Ovary (tissue), 7 donors: ENCODE measurements at regions not wholly inside any gene's neighbourhood (a gene's known extent, or its start where the extent isn't known, plus 50 kb on each side); places are given as distances from the start of the nearest gene placed in this dataset.

Experiments
- DNase-seq, 5 donors: peaks; one replicate each; pipeline ENCODE4 v3.0.0-alpha.2; 2019 to 2020
- H3K27ac ChIP-seq, 2 donors: fragments of 200-600 bp; one replicate each; pipeline versions ENCODE4 v1.5.1 to v1.8.0; 2019 to 2022
- H3K27me3 ChIP-seq: fragments of 200-600 bp; one replicate; pipeline ENCODE4 v1.8.0; 2022
- H3K36me3 ChIP-seq: fragments of 200-600 bp; sonication (generic); one replicate; pipeline ENCODE4 v1.5.1; 2019
- H3K4me1 ChIP-seq: one replicate; pipeline ENCODE4 v1.8.1; 2013; ENCODE audit warnings: mild to moderate bottlenecking, moderate library complexity; ENCODE audit not compliant: insufficient read depth
- H3K4me3 ChIP-seq: fragments of 200-600 bp; sonication (generic); one replicate; pipeline ENCODE4 v1.5.1; 2017
- H3K9me3 ChIP-seq, 2 donors: fragments of 200-600 bp in 1 of 2; sonication (generic) in 1 of 2; one replicate each; pipeline versions ENCODE4 v1.5.1 to v1.8.1; 2013 to 2019; ENCODE audit warnings: mild to moderate bottlenecking in 1 of 2, moderate library complexity in 1 of 2
- CTCF ChIP-seq, 3 donors: fragments of 450-650 bp in 2 of 3; fragments of 200-600 bp in 1 of 3; IDR thresholded peaks; one replicate each; pipeline versions ENCODE4 v1.5.1 to v1.8.0; 2016 to 2022; ENCODE audit warnings: antibody characterized with exemption in 3 of 3, mild to moderate bottlenecking in 1 of 3
- EP300 ChIP-seq: sonication (generic); formaldehyde crosslinking; IDR thresholded peaks from one replicate; pipeline ENCODE4 v1.6.1; 2017; ENCODE audit warnings: antibody characterized with exemption
- POLR2A ChIP-seq: fragments of 450-650 bp; IDR thresholded peaks from one replicate; pipeline ENCODE4 v1.6.1; 2017; ENCODE audit warnings: antibody characterized with exemption, mild to moderate bottlenecking, moderate library complexity
- WGBS, 3 donors: extraction: QIAGEN DNeasy Blood & Tissue Kit in 1 of 3; methylation state at CpG; one replicate each; pipeline versions ENCODE4 v1.1.5 to v1.1.7; 2013 to 2017; 5-methylcytosine and 5-hydroxymethylcytosine counted together
- intact Hi-C, 4 donors: fragments of 100-400 bp; cut with DNase I; formaldehyde crosslinking; loops; one replicate each; pipeline versions ENCODE4 v1.11.0 to v1.15.1; 2022 to 2023
- donor health status: DM: no; HTN: no; CAD: no; lungs with moderate emphysema.
- donor health status: DM: no; HTN: no; CAD: no.
- donor health status: Bipolar disorder and iron deficiency.
- donor health status: DM: no; HTN: no; CAD: no.
- donor health status: DM: yes; HTN: yes; CAD: no.

- TF ChIP-seq CTCF (IDR thresholded peaks at IDR 0.05) (no peak), EP300 (no peak), POLR2A (no peak)
- H3K27ac ChIP-seq, result no peak overlapping the region
- DNase-seq, result no peak
- no peaks in the 10 kb centered on the region for H3K36me3 ChIP-seq
- no peaks in the 10 kb centered on the region for H3K4me1 ChIP-seq
- no peaks in the 10 kb centered on the region for H3K27me3 ChIP-seq
- 73 to 77% (median 75%) methylated on average over 5 of the region's 5 CpGs for WGBS, 3 donors
- intact Hi-C loops, result no loop called here
- H3K9me3 ChIP-seq, result no peaks in the 10 kb centered on the region
- H3K4me3 ChIP-seq, result no peak overlapping the region
Observed at GRCh38 chr6:10217111-10217510, 197.8 kb downstream of the TFAP2A start.

GRCh38 chr6:10215326-10216110, 199.4 kb downstream of the TFAP2A start:
- no peaks in the 10 kb centered on the region for H3K4me1 ChIP-seq
- no peak for TF ChIP-seq POLR2A
- TF ChIP-seq CTCF (IDR thresholded peaks at IDR 0.05), result no peak
- TF ChIP-seq EP300, result no peak
- H3K36me3 ChIP-seq, result no peaks in the 10 kb centered on the region
- no peaks in the 10 kb centered on the region for H3K9me3 ChIP-seq
- no peak overlapping the region for H3K4me3 ChIP-seq
- WGBS, 3 donors, result 84 to 89% (median 87%) methylated on average over 7 of the region's 7 CpGs
- DNase-seq, result no peak
- intact Hi-C loops, result no loop called here
- H3K27ac ChIP-seq, result no peak overlapping the region
- no peaks in the 10 kb centered on the region for H3K27me3 ChIP-seq

- no peaks in the 10 kb centered on the region for H3K36me3 ChIP-seq
- no peaks in the 10 kb centered on the region for H3K27me3 ChIP-seq
- no peak overlapping the region for H3K27ac ChIP-seq
- no peaks in the 10 kb centered on the region for H3K9me3 ChIP-seq
- intact Hi-C loops, result no loop called here
- H3K4me1 ChIP-seq, result no peaks in the 10 kb centered on the region
- 29 to 33% (median 29%) methylated on average over 2 of the region's 2 CpGs for WGBS, 3 donors
- DNase-seq, result no peak
- no peak overlapping the region for H3K4me3 ChIP-seq
- TF ChIP-seq POLR2A (no peak), EP300 (no peak)
Observed at GRCh38 chr6:10210052-10210451, 204.8 kb downstream of the TFAP2A start.

GRCh38 chr6:10205892-10206291, 209.0 kb downstream of the TFAP2A start:
- Histone ChIP-seq H3K4me1 (no peaks in the 10 kb centered on the region), H3K4me3 (no peak overlapping the region), H3K27me3 (no peaks in the 10 kb centered on the region), H3K27ac (no peak overlapping the region), H3K9me3 (no peaks in the 10 kb centered on the region), H3K36me3 (no peaks in the 10 kb centered on the region)
- TF ChIP-seq CTCF (IDR thresholded peaks at IDR 0.05) (no peak), POLR2A (no peak), EP300 (no peak)
- intact Hi-C loops, result no loop called here
- DNase-seq, result no peak
- 63 to 76% (median 64%) methylated on average over 4 of the region's 4 CpGs for WGBS, 3 donors

GRCh38 chr6:10205120-10205519, 209.8 kb downstream of the TFAP2A start:
- no peaks in the 10 kb centered on the region for H3K9me3 ChIP-seq
- no peak for DNase-seq
- no peaks in the 10 kb centered on the region for H3K27me3 ChIP-seq
- no peak overlapping the region for H3K4me3 ChIP-seq
- intact Hi-C loops, result no loop called here
- H3K27ac ChIP-seq, result no peak overlapping the region
- TF ChIP-seq EP300 (no peak), POLR2A (no peak), CTCF (IDR thresholded peaks at IDR 0.05) (no peak)
- 47 to 57% (median 52%) methylated on average over 3 of the region's 3 CpGs for WGBS, 3 donors
- no peaks in the 10 kb centered on the region for H3K36me3 ChIP-seq
- H3K4me1 ChIP-seq, result no peaks in the 10 kb centered on the region
